ENCODE measurements at regions not wholly inside any gene's neighbourhood (a gene's known extent, or its start where the extent isn't known, plus 50 kb on each side); places are given as distances from the start of the nearest gene placed in this dataset.

DNA sequence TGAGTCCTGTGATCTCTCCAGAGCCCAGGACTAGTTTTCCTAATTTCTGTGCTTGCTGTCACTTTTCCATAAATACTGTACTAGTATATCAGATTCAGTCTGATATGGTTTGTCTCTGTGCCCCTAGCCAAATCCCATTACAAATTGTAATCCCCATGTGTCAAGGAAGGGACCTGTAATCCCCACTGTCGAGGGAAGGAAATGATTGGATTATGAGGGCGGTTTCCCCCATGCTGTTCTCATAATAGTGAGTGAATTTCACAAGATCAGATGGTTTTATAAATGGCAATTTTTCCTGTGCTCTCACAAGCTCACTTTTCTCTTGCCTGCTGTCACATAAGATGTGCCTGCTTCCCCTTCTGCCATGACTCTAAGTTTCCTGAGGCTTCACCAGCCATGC is 54.8 kb upstream of the IFRD1 start:
- DNase-seq, result no peak

DNA sequence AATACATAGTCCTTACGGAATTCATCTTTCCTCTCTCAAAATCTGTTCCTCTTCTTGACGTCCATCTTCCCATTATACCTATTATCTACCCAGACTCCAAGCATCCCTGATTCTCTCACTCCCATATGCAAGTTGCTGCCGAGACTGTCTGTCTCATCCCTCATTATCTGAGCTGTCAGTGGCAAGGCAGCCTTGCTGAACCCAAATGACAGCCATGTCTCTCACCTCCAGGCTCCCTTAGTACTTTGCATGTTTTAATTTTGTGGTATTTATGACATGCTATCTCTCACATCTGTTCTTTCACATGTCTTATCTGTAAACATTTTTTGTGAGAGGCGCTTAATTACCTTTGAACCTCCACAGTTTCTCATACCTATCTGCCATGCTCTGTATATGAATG is 54.4 kb upstream of the IFRD1 start:
- no peak for DNase-seq

DNA sequence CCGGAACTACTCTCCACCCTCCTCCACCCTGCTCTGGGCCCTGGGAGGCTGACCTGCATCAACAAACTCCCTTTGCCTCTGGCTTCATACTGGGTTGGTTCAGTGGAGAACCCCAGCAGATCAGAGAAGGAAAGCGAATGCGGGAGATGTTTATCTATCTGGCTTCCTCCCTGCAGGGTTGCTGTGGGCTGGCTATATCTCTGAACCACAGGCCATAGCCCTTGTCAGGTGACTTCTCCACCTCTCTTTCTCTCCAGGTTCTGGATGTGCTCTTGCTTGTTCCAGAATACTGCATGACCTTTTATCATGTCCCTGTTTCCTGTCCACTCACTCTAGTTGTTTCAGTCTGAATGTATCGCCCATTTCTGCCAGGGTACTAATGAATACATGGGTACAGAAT is 51.7 kb upstream of the IFRD1 start:
- DNase-seq, result peak; percentile 51

DNA sequence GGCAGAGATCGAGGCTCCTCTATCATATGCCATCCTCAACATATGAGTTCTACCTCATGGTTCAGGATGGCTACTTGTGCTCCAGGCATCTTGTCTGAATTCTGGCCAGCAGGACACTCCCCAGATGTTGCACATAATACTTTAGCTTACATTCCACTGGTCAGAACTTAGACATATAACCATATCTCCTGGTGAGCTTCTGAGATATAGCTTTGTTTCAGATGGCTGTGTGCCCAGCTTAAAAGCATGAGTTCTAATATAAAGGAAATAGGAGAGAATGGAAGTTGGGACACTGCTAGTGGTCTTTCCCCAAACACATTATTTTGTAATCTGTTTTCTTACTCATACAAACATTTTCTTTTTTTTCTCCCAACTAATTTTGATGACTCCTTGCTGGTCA is 50.8 kb upstream of the IFRD1 start:
- no peak for DNase-seq

DNA sequence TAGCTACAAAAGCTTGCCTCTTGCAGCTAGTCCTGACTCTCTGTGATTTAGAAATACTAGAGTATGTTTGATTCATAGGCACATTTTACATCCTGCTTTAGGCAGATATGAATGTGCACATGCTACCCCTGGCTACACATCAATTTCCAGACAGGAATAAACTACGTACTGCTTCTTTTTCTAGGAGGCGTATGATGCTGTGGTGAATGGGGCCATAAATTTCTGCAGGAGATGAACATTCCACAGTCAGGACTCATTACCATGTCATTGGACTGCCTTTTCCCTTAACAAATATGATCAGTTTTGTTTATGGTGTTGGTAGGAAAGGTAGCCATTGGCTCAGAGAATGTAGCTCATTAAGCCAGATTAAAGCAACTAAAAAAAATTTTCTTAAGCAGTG is 50.1 kb upstream of the IFRD1 start:
- no peak for DNase-seq

Data from CD4-positive, alpha-beta T cell treated with Interleukin-10 for 1 hour (primary cell).